Keratinocyte (primary cell): ENCODE measurements at regions not wholly inside any gene's neighbourhood (a gene's known extent, or its start where the extent isn't known, plus 50 kb on each side); places are given as distances from the start of the nearest gene placed in this dataset.

Experiments used
- DNase-seq: peaks from one replicate; pipeline ENCODE4 v3.0.0-alpha.2; 2011; ENCODE audit warnings: low read depth, missing footprints, low spot score
- FAIRE-seq: peaks from 2 replicates; lab custom pipeline; 2011; peaks lifted over from hg19 to GRCh38; lab: Jason Lieb, UNC
- H2AFZ ChIP-seq: 2 replicates; pipeline ENCODE4 v1.6.0; 2012; ENCODE audit warnings: low read length, control low read depth, inconsistent platforms; ENCODE audit not compliant: control insufficient read depth
- H3K27ac ChIP-seq: 2 replicates; pipeline ENCODE4 v1.5.1; 2011; ENCODE audit warnings: low read length; ENCODE audit not compliant: control insufficient read depth, insufficient read depth
- H3K27me3 ChIP-seq: 3 replicates; pipeline ENCODE4 v1.6.0; 2011; ENCODE audit warnings: low read length; ENCODE audit not compliant: control insufficient read depth, insufficient read depth; ENCODE audit errors: extremely low read depth
- H3K36me3 ChIP-seq, 2 experiments: 2 replicates in 1 of 2; 3 replicates in 1 of 2; pipeline ENCODE4 v1.5.1; 2011; ENCODE audit warnings: low read length in 2 of 2, mild to moderate bottlenecking in 1 of 2; ENCODE audit not compliant: control insufficient read depth in 2 of 2, insufficient read depth in 2 of 2; ENCODE audit errors: extremely low read depth in 1 of 2
- H3K4me1 ChIP-seq: 3 replicates; pipeline ENCODE4 v1.5.1; 2011; ENCODE audit warnings: low read length; ENCODE audit not compliant: control insufficient read depth, insufficient read depth; ENCODE audit errors: extremely low read depth
- H3K4me2 ChIP-seq: 3 replicates; pipeline ENCODE4 v1.6.0; 2011; ENCODE audit warnings: low read depth, low read length; ENCODE audit not compliant: control insufficient read depth, insufficient read depth; ENCODE audit errors: extremely low read depth
- H3K4me3 ChIP-seq, 3 experiments: fragments of 200-600 bp in 1 of 3; sonication (generic) in 1 of 3; 2 replicates in 2 of 3; 3 replicates in 1 of 3; pipeline ENCODE4 v1.5.1; 2011 to 2016; ENCODE audit warnings: low read length in 3 of 3, mild to moderate bottlenecking in 3 of 3, control low read depth in 2 of 3, inconsistent platforms in 1 of 3, low read depth in 1 of 3, mixed read lengths in 1 of 3, mixed run types in 1 of 3, moderate library complexity in 1 of 3; ENCODE audit not compliant: control insufficient read depth in 2 of 3, insufficient read depth in 2 of 3; ENCODE audit errors: extremely low read depth in 1 of 3
- H3K79me2 ChIP-seq: 2 replicates; pipeline ENCODE4 v1.6.0; 2012; ENCODE audit warnings: low read length; ENCODE audit not compliant: control insufficient read depth, insufficient read depth
- H3K9ac ChIP-seq: 3 replicates; pipeline ENCODE4 v1.6.0; 2011; ENCODE audit warnings: low read length; ENCODE audit not compliant: control insufficient read depth, insufficient read depth; ENCODE audit errors: extremely low read depth
- H3K9me1 ChIP-seq: 3 replicates; pipeline ENCODE4 v1.6.0; 2011; ENCODE audit warnings: low read length; ENCODE audit not compliant: control insufficient read depth, insufficient read depth; ENCODE audit errors: extremely low read depth
- H3K9me3 ChIP-seq: 2 replicates; pipeline ENCODE4 v1.5.1; 2012; ENCODE audit warnings: low read depth, low read length; ENCODE audit not compliant: control insufficient read depth
- H4K20me1 ChIP-seq: 3 replicates; pipeline ENCODE4 v1.6.0; 2011; ENCODE audit warnings: low read length; ENCODE audit not compliant: control insufficient read depth, insufficient read depth; ENCODE audit errors: extremely low read depth
- EZH2 ChIP-seq: IDR thresholded peaks from one replicate; pipeline ENCODE4 v1.6.1; 2012; ENCODE audit warnings: inconsistent platforms, mild to moderate bottlenecking, low read length, moderate library complexity
- dilution Hi-C: fragments of 300-500 bp; cut with MboI; formaldehyde crosslinking; loops from one replicate; pipeline ENCODE4 v1.7.0; 2020; ENCODE audit warnings: low sequenced_read_pairs; ENCODE audit not compliant: extremely low pct_ligation_motif_present
- TF ChIP-seq, protein P1 (sequence below), 3 experiments: IDR thresholded peaks in 1 of 3; conservative IDR thresholded peaks in 1 of 3; optimal IDR thresholded peaks in 1 of 3; 2 replicates in 2 of 3; 3 replicates in 1 of 3; pipeline versions ENCODE3 to v1.5.1; 2011; ENCODE audit warnings: low read length in 3 of 3, mild to moderate bottlenecking in 3 of 3, moderate library complexity in 2 of 3, control low read depth in 1 of 3, inconsistent platforms in 1 of 3; ENCODE audit not compliant: insufficient read depth in 2 of 3; ENCODE audit errors: extremely low read depth in 1 of 3

DNA sequence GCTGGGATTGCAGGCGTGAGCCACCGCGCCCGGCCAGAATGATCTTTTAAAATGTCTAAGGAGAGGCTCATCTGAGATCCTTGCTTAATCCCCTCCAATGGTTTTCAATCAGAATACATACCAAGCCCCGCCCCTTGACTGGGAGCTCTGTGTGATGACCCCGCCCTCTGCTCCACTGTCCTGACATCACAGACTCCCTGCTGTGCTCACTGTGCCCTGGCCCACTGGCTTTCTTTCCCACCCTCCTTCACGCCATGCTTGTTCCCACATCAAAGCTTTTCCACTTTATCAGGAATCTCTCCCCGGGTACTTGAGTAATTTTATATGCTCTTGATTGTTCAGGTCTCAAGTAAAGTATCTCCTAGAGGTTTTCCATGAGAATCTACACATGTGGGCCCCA lies 762.3 kb upstream of the ID2 start:
- Histone ChIP-seq H3K79me2 (no peaks in the 10 kb centered on the region), H3K4me2 (no peak overlapping the region), H3K9me1 (no peaks in the 10 kb centered on the region), H3K4me3 (no peak overlapping the region), H3K9ac (no peak overlapping the region), H2AFZ (no peak overlapping the region), H3K36me3 (no peaks in the 10 kb centered on the region), H4K20me1 (no peaks in the 10 kb centered on the region), H3K4me1 (no peaks in the 10 kb centered on the region), H3K27ac (no peak overlapping the region), H3K9me3 (no peaks in the 10 kb centered on the region), H3K27me3 (no peaks in the 10 kb centered on the region)
- no peak for DNase-seq
- no peak for FAIRE-seq
- dilution Hi-C loops: no loop called here
- TF ChIP-seq, protein P1, sequence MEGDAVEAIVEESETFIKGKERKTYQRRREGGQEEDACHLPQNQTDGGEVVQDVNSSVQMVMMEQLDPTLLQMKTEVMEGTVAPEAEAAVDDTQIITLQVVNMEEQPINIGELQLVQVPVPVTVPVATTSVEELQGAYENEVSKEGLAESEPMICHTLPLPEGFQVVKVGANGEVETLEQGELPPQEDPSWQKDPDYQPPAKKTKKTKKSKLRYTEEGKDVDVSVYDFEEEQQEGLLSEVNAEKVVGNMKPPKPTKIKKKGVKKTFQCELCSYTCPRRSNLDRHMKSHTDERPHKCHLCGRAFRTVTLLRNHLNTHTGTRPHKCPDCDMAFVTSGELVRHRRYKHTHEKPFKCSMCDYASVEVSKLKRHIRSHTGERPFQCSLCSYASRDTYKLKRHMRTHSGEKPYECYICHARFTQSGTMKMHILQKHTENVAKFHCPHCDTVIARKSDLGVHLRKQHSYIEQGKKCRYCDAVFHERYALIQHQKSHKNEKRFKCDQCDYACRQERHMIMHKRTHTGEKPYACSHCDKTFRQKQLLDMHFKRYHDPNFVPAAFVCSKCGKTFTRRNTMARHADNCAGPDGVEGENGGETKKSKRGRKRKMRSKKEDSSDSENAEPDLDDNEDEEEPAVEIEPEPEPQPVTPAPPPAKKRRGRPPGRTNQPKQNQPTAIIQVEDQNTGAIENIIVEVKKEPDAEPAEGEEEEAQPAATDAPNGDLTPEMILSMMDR (optimal IDR thresholded peaks at IDR 0.05 in 1 of 3, IDR thresholded peaks at IDR 0.05 in 1 of 3, conservative IDR thresholded peaks at IDR 0.05 in 1 of 3; ENCODE audit: extremely low read depth in 1 of 3, insufficient read depth in 2 of 3, low read length in 3 of 3): no peak
- no peak for TF ChIP-seq EZH2

DNA sequence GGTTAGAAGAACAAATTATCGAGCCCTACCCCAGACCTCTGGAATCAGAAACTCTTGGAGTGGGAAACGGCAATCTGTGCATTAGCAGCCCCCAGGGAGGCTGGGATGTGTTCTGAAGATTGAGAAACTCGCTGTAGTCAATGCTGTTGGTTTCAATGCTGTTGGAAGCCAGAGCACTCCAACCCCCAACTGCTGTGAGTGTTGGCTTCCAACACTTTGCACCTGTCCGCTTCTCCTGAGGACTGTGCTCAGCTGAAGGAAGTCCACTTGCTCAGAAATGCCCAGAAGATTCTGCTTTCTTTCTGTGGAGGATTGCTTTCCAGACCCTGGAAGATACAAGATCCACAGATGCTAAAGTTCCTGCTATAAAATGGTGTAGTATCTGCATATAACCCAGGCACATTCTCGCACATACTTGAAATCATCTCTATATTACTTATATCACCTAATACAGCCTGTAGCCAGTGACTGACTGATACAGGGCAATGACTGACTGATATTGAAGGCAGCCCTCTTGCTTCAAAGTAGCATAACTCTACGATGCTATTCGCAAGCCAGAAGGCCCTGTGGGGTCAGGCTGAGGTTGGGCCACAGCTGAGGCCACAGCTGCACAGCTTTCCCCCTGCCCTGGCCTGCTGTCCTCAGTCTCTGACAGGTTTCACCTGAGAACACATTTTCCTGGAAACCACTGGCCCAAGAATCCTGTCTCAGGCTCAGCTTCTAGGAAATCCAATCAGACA lies 757.7 kb upstream of the ID2 start:
- no peaks in the 10 kb centered on the region for H3K9me3 ChIP-seq
- H3K27ac ChIP-seq: no peak overlapping the region
- no peaks in the 10 kb centered on the region for H3K27me3 ChIP-seq
- DNase-seq (no peak), FAIRE-seq (no peak)
- H3K4me1 ChIP-seq: no peaks in the 10 kb centered on the region
- no peak overlapping the region for H2AFZ ChIP-seq
- H3K79me2 ChIP-seq: no peaks in the 10 kb centered on the region
- no peak overlapping the region for H3K4me3 ChIP-seq
- H4K20me1 ChIP-seq: no peaks in the 10 kb centered on the region
- dilution Hi-C loops: no loop called here
- H3K4me2 ChIP-seq: no peak overlapping the region
- H3K9ac ChIP-seq: no peak overlapping the region
- H3K36me3 ChIP-seq: no peaks in the 10 kb centered on the region
- no peak for TF ChIP-seq EZH2
- TF ChIP-seq, protein P1 (optimal IDR thresholded peaks at IDR 0.05 in 1 of 3, IDR thresholded peaks at IDR 0.05 in 1 of 3, conservative IDR thresholded peaks at IDR 0.05 in 1 of 3; ENCODE audit: extremely low read depth in 1 of 3, insufficient read depth in 2 of 3, low read length in 3 of 3): no peak
- no peaks in the 10 kb centered on the region for H3K9me1 ChIP-seq
